A549 (cell line): ENCODE measurements at regions not wholly inside any gene's neighbourhood (a gene's known extent, or its start where the extent isn't known, plus 50 kb on each side); places are given as distances from the start of the nearest gene placed in this dataset.

Experiments used
- ATAC-seq, 2 experiments: fragments of 200-7000 bp in 1 of 2; fragments of >200 bp in 1 of 2; cut with Nextera tagmentation in 1 of 2; cut with Tn5 transposase in 1 of 2; 3 replicates each; pipeline versions ENCODE4 v1.8.0 to v1.9.1; 2018 to 2020; ENCODE audit warnings: mild to moderate bottlenecking in 1 of 2, moderate library complexity in 1 of 2
- CTCF ChIA-PET: fragments of 300-600 bp; sonication (Branson Sonifier 250); formaldehyde crosslinking; extraction: SDS; loops from one replicate; lab custom pipeline; 2021; ENCODE audit warnings: antibody characterized with exemption, inconsistent platforms; lab: Yijun Ruan, JAX
- POLR2A ChIA-PET: fragments of 350-600 bp; formaldehyde crosslinking; extraction: SDS; loops from one replicate; lab custom pipeline; 2021; ENCODE audit warnings: antibody characterized with exemption, inconsistent platforms; lab: Yijun Ruan, JAX
- DNase-seq, 2 experiments: peaks; one replicate each; pipeline versions ENCODE4 v3.0.0 to v3.0.0-alpha.2; 2011 to 2016; ENCODE audit warnings: low read depth in 1 of 2, low spot score in 1 of 2
- FAIRE-seq: peaks from 2 replicates; lab custom pipeline; 2011; peaks lifted over from hg19 to GRCh38; lab: Jason Lieb, UNC
- H3K27ac ChIP-seq, 2 experiments: fragments of >200 bp; sonication (Bioruptor Twin); formaldehyde crosslinking; 3 replicates each; pipeline ENCODE4 v1.5.1; 2016 to 2017
- H3K4me1 ChIP-seq: fragments of >200 bp; sonication (Bioruptor Twin); formaldehyde crosslinking; 3 replicates; pipeline ENCODE4 v1.6.1; 2016
- H3K4me2 ChIP-seq: fragments of >200 bp; sonication (Bioruptor Twin); formaldehyde crosslinking; 3 replicates; pipeline ENCODE4 v1.6.1; 2016
- H3K4me3 ChIP-seq: fragments of >200 bp; sonication (Bioruptor Twin); formaldehyde crosslinking; 3 replicates; pipeline ENCODE4 v1.5.1; 2016
- H3K9me3 ChIP-seq: fragments of >200 bp; sonication (Bioruptor Twin); formaldehyde crosslinking; 3 replicates; pipeline ENCODE4 v1.6.1; 2016
- ATOH8 ChIP-seq: fragments of 250-450 bp; sonication (Bioruptor Pico); IDR thresholded peaks from 2 replicates; pipeline ENCODE4 v1.5.0; 2020; ENCODE audit warnings: low read depth, mild to moderate bottlenecking, moderate library complexity
- CBX2 ChIP-seq: fragments of 200-600 bp; sonication (generic); IDR thresholded peaks from 2 replicates; pipeline ENCODE4 v1.6.1; 2016; ENCODE audit warnings: low read depth, mild to moderate bottlenecking, borderline replicate concordance
- ELK1 ChIP-seq: fragments of 150-350 bp; IDR thresholded peaks from 2 replicates; pipeline ENCODE4 v1.6.1; 2014; ENCODE audit warnings: low read depth, mild to moderate bottlenecking, low read length
- HEYL ChIP-seq: fragments of 250-450 bp; sonication (Bioruptor Pico); IDR thresholded peaks from 2 replicates; pipeline ENCODE4 v1.8.0; 2021; ENCODE audit warnings: mild to moderate bottlenecking, moderate library complexity
- HMGXB4 ChIP-seq: fragments of 250-450 bp; sonication (Bioruptor Pico); IDR thresholded peaks from 2 replicates; pipeline ENCODE4 v1.5.0; 2021; ENCODE audit warnings: mild to moderate bottlenecking, moderate library complexity, borderline replicate concordance
- KDM1A ChIP-seq: fragments of 200-600 bp; sonication (generic); IDR thresholded peaks from 2 replicates; pipeline ENCODE4 v1.6.1; 2016; ENCODE audit warnings: low read depth, mild to moderate bottlenecking
- MAFK ChIP-seq: fragments of 450-650 bp; IDR thresholded peaks from 2 replicates; pipeline ENCODE4 v1.6.1; 2014; ENCODE audit not compliant: partially characterized antibody
- MAZ ChIP-seq: fragments of 150-350 bp; IDR thresholded peaks from 2 replicates; pipeline ENCODE4 v1.6.1; 2014; ENCODE audit warnings: antibody characterized with exemption, low read depth, low read length, borderline replicate concordance
- MYC ChIP-seq: IDR thresholded peaks from 2 replicates; pipeline ENCODE4 v1.6.1; 2012; ENCODE audit warnings: mild to moderate bottlenecking, inconsistent platforms, low read length, improper control_type of control experiment, borderline replicate concordance
- NPAS2 ChIP-seq: fragments of 250-450 bp; sonication (Bioruptor Pico); IDR thresholded peaks from 2 replicates; pipeline ENCODE4 v1.8.0; 2022; ENCODE audit warnings: mild to moderate bottlenecking, moderate library complexity, borderline replicate concordance
- NR3C1 ChIP-seq: fragments of >200 bp; sonication (Bioruptor Twin); formaldehyde crosslinking; IDR thresholded peaks from 3 replicates; pipeline ENCODE4 v1.6.1; 2017
- PHF8 ChIP-seq: fragments of 200-600 bp; sonication (generic); IDR thresholded peaks from 2 replicates; pipeline ENCODE4 v1.6.1; 2016; ENCODE audit warnings: low read depth, mild to moderate bottlenecking, antibody characterized with exemption, moderate library complexity, borderline replicate concordance
- RARB ChIP-seq: fragments of 250-450 bp; sonication (Bioruptor Pico); IDR thresholded peaks from 2 replicates; pipeline ENCODE4 v1.8.0; 2021; ENCODE audit warnings: mild to moderate bottlenecking, moderate library complexity
- RCOR1 ChIP-seq: fragments of 150-350 bp; IDR thresholded peaks from 2 replicates; pipeline ENCODE4 v1.6.1; 2014; ENCODE audit warnings: antibody characterized with exemption, low read length, low read depth
- RNF2 ChIP-seq: fragments of 200-600 bp; sonication (generic); IDR thresholded peaks from 2 replicates; pipeline ENCODE4 v1.6.1; 2016; ENCODE audit warnings: low read depth, mild to moderate bottlenecking, antibody characterized with exemption, moderate library complexity, borderline replicate concordance
- SMC3 ChIP-seq: fragments of >200 bp; sonication (Bioruptor Twin); formaldehyde crosslinking; IDR thresholded peaks from 3 replicates; pipeline ENCODE4 v1.6.1; 2018; ENCODE audit warnings: inconsistent platforms
- TFCP2L1 ChIP-seq: fragments of 250-450 bp; sonication (Bioruptor Pico); IDR thresholded peaks from 2 replicates; pipeline ENCODE4 v1.5.0; 2021; ENCODE audit warnings: mild to moderate bottlenecking
- TP53 ChIP-seq: fragments of 250-450 bp; sonication (Bioruptor Pico); IDR thresholded peaks from 2 replicates; pipeline ENCODE4 v1.5.0; 2021; ENCODE audit warnings: mild to moderate bottlenecking, moderate library complexity
- USF2 ChIP-seq: fragments of 450-650 bp; IDR thresholded peaks from 2 replicates; pipeline ENCODE4 v1.6.1; 2014; ENCODE audit warnings: antibody characterized with exemption
- ZC3H11A ChIP-seq: fragments of 450-650 bp; IDR thresholded peaks from 2 replicates; pipeline ENCODE4 v1.6.1; 2014; ENCODE audit warnings: antibody characterized with exemption, mild to moderate bottlenecking
- ZFP36 ChIP-seq: fragments of 450-650 bp; IDR thresholded peaks from 2 replicates; pipeline ENCODE4 v1.6.1; 2014; ENCODE audit warnings: borderline replicate concordance; ENCODE audit not compliant: partially characterized antibody
- ZSCAN20 ChIP-seq: fragments of 250-450 bp; sonication (Bioruptor Pico); IDR thresholded peaks from 2 replicates; pipeline ENCODE4 v1.8.0; 2022; ENCODE audit warnings: mild to moderate bottlenecking, moderate library complexity
- WGBS: methylation state at CpG from one replicate; pipeline ENCODE4 v1.1.6; 2017; ENCODE audit errors: missing lambda C conversion rate; 5-methylcytosine and 5-hydroxymethylcytosine counted together
- TF ChIP-seq, protein P1 (sequence below): fragments of >200 bp; sonication (Bioruptor Twin); formaldehyde crosslinking; IDR thresholded peaks from 3 replicates; pipeline ENCODE4 v1.5.1; 2016
- TF ChIP-seq, protein P2 (sequence below): IDR thresholded peaks from 2 replicates; pipeline ENCODE4 v1.6.1; 2012

GRCh38 chr10:42951486-42952251, 125.2 kb upstream of the RET start (continued):
- TF ChIP-seq, protein P1, sequence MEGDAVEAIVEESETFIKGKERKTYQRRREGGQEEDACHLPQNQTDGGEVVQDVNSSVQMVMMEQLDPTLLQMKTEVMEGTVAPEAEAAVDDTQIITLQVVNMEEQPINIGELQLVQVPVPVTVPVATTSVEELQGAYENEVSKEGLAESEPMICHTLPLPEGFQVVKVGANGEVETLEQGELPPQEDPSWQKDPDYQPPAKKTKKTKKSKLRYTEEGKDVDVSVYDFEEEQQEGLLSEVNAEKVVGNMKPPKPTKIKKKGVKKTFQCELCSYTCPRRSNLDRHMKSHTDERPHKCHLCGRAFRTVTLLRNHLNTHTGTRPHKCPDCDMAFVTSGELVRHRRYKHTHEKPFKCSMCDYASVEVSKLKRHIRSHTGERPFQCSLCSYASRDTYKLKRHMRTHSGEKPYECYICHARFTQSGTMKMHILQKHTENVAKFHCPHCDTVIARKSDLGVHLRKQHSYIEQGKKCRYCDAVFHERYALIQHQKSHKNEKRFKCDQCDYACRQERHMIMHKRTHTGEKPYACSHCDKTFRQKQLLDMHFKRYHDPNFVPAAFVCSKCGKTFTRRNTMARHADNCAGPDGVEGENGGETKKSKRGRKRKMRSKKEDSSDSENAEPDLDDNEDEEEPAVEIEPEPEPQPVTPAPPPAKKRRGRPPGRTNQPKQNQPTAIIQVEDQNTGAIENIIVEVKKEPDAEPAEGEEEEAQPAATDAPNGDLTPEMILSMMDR, result no peak
- TF ChIP-seq TP53 (CRISPR knock-in tag), result no peak
- TF ChIP-seq, all 56 proteins: peak for 0

- DNase-seq, result no peak
- no peak for TF ChIP-seq MAFK
- TF ChIP-seq CBX2, result no peak
- no peak for TF ChIP-seq ATOH8 (CRISPR knock-in tag)
- no peak for TF ChIP-seq ELK1
- no peak for TF ChIP-seq MAZ
- Histone ChIP-seq H3K4me1 (no peaks in the 10 kb centered on the region), H3K9me3 (no peaks in the 10 kb centered on the region; the same call in 1 of the 3 replicates), H3K27ac (no peak overlapping the region), H3K4me2 (no peak overlapping the region), H3K4me3 (no peak overlapping the region)
- 37% methylated on average over 14 of the region's 14 CpGs for WGBS
- ATAC-seq, result peak in 1 of 2 experiments; percentile 75; a peak in 3 of 6 replicates
- POLR2A ChIA-PET, result no interaction called here
- FAIRE-seq, result no peak
- CTCF ChIA-PET, result interaction anchor here (1.1 kb wide), 1 partner anchor 12 kb away, joined by 3 read pairs; no protein-coding TSS in a partner anchor
Observed at GRCh38 chr10:42952349-42952748, 124.5 kb upstream of the RET start.

DNA sequence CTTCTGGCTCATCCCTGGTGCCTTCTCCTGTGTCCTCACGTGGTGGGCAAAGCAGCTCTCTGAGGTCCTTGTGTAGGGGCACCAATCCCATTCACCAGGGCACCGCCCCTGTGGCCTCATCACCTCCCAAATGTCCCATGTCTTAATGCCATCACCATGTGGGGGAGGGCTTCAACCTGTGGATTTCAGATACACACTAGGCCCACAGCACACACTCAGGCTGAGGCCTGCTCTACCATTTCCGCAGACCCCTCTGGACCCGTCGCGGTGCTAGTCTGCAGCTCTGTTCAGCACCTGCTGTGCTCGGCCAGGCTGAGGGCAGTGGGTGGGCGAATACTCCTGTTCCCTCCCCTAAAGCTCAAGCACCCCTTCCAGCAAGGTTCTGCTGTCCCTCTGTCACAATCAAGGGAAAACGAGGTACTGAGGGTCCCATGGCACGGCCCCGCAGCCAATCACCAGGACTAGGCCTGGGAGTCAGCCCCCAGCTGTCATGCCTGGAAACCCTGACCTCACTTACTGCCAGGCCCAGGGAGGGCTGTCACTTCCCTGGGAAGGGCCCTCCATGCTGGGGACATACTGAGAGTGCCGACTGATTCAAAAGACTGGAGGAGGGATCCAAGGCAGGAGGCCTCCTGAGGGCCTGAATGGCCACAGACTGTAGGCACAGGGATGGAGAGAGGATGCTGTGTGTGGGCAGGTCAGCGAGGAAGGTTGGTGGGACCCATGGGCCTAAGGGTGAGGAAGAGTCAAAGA, 123.8 kb upstream of the RET start:
- ATAC-seq (no peak), DNase-seq (no peak), FAIRE-seq (no peak)
- no peak overlapping the region for H3K4me2 ChIP-seq
- CTCF ChIA-PET, result interaction anchor here (0.6 to 1.1 kb wide), 3 partner anchors 11 to 1439 kb away, joined by 3 read pairs; no protein-coding TSS in a partner anchor
- POLR2A ChIA-PET, result no interaction called here
- H3K4me3 ChIP-seq, result no peak overlapping the region
- no peaks in the 10 kb centered on the region; the same call in 1 of the 3 replicates for H3K9me3 ChIP-seq
- H3K4me1 ChIP-seq, result no peaks in the 10 kb centered on the region
- WGBS, result 72% methylated on average over 9 of the region's 13 CpGs
- H3K27ac ChIP-seq, result no peak overlapping the region
- no peak for TF ChIP-seq USF2
- no peak for TF ChIP-seq HEYL (CRISPR knock-in tag)
- no peak for TF ChIP-seq ATOH8 (CRISPR knock-in tag)
- TF ChIP-seq HMGXB4, result no peak
- no peak for TF ChIP-seq PHF8
- TF ChIP-seq ZFP36, result no peak
- TF ChIP-seq NR3C1, result no peak
- TF ChIP-seq KDM1A, result no peak
- TF ChIP-seq TFCP2L1 (CRISPR knock-in tag), result no peak
- TF ChIP-seq RNF2, result no peak
- no peak for TF ChIP-seq RARB
- TF ChIP-seq SMC3, result no peak
- TF ChIP-seq, protein P2, sequence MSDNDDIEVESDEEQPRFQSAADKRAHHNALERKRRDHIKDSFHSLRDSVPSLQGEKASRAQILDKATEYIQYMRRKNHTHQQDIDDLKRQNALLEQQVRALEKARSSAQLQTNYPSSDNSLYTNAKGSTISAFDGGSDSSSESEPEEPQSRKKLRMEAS, result no peak
- TF ChIP-seq TP53 (CRISPR knock-in tag), result no peak
- TF ChIP-seq MYC, result no peak
- TF ChIP-seq ZC3H11A, result no peak
- TF ChIP-seq NPAS2, result no peak
- TF ChIP-seq ZSCAN20 (CRISPR knock-in tag), result no peak
- TF ChIP-seq RCOR1, result no peak
